GM10248 (cell line): ENCODE measurements at regions not wholly inside any gene's neighbourhood (a gene's known extent, or its start where the extent isn't known, plus 50 kb on each side); places are given as distances from the start of the nearest gene placed in this dataset.
"Not testable (repeated sequence)": the region's sequence is repeated elsewhere in the genome, so short reads cannot be mapped to it uniquely, and the experiment has no call there.

ENCODE experiments used
- CTCF ChIA-PET: fragments of 300-600 bp; sonication (Branson Sonifier 250); formaldehyde crosslinking; extraction: SDS; loops from one replicate; lab custom pipeline; 2021; ENCODE audit warnings: antibody characterized with exemption; lab: Yijun Ruan, JAX
- POLR2A ChIA-PET: fragments of 350-650 bp; sonication (Branson Sonifier 250); formaldehyde crosslinking; extraction: SDS; loops from one replicate; lab custom pipeline; 2020; ENCODE audit warnings: antibody characterized with exemption; lab: Yijun Ruan, JAX
- DNase-seq: peaks from one replicate; pipeline ENCODE4 v3.0.0; 2012; ENCODE audit errors: extremely low spot score
- CTCF ChIP-seq: IDR thresholded peaks from 2 replicates; pipeline ENCODE4 v1.5.1; 2012; ENCODE audit warnings: mild to moderate bottlenecking, low read depth; ENCODE audit errors: extremely low read depth, missing control alignments, control extremely low read depth

- ChIA-PET CTCF (no interaction called here), POLR2A (no interaction called here)
- no peak for TF ChIP-seq CTCF
- DNase-seq = no peak
Observed at GRCh38 chrX:42020225-42020624, 96.9 kb upstream of the CASK start.

- POLR2A ChIA-PET = no interaction called here
- TF ChIP-seq CTCF = no peak
- no peak for DNase-seq
- CTCF ChIA-PET = no interaction called here
Observed at GRCh38 chrX:42017971-42018370, 94.6 kb upstream of the CASK start.

- DNase-seq = no peak
- ChIA-PET CTCF (no interaction called here), POLR2A (no interaction called here)
- TF ChIP-seq CTCF = no peak
Observed at GRCh38 chrX:42000836-42001235, 77.5 kb upstream of the CASK start.

- POLR2A ChIA-PET = no interaction called here
- CTCF ChIA-PET = no interaction called here
- no peak for DNase-seq
- no peak for TF ChIP-seq CTCF
Observed at GRCh38 chrX:41984628-41985027, 61.3 kb upstream of the CASK start.

GRCh38 chrX:41982953-41983352, 59.6 kb upstream of the CASK start:
- no peak for TF ChIP-seq CTCF
- ChIA-PET CTCF (no interaction called here), POLR2A (no interaction called here)
- no peak for DNase-seq

GRCh38 chrX:41981481-41982013, 58.2 kb upstream of the CASK start:
- no peak for DNase-seq
- CTCF ChIA-PET = no interaction called here
- TF ChIP-seq CTCF = no peak
- POLR2A ChIA-PET = no interaction called here

- CTCF ChIA-PET, DNase-seq, POLR2A ChIA-PET: not testable (repeated sequence)
Observed at GRCh38 chrX:41974677-41975076, 51.3 kb upstream of the CASK start.
